A673 (cell line): ENCODE measurements at regions not wholly inside any gene's neighbourhood (a gene's known extent, or its start where the extent isn't known, plus 50 kb on each side); places are given as distances from the start of the nearest gene placed in this dataset.

Experiments used
- BruUV-seq: library from RNA; stranded (reverse); fragments of 400-500 nt; replicated peaks from 2 replicates; lab custom pipeline; 2021; lab: Mats Ljungman, UMichigan
- CTCF ChIA-PET: fragments of 300-600 bp; sonication (Branson Sonifier 250); formaldehyde crosslinking; loops from one replicate; lab custom pipeline; 2022; ENCODE audit warnings: antibody characterized with exemption; lab: Charles Lee
- POLR2A ChIA-PET: fragments of 300-600 bp; sonication (Branson Sonifier 250); formaldehyde crosslinking; loops from one replicate; lab custom pipeline; 2022; ENCODE audit warnings: antibody characterized with exemption; ENCODE audit not compliant: low non-redundant PET; lab: Charles Lee
- DNase-seq: peaks from one replicate; pipeline ENCODE4 v3.0.0-alpha.2; 2015; ENCODE audit warnings: low spot score
- H3K27ac ChIP-seq: fragments of 200-600 bp; sonication (generic); 2 replicates; pipeline ENCODE4 v1.5.1; 2016; ENCODE audit warnings: mixed run types, low read depth, mild to moderate bottlenecking, mixed read lengths, antibody characterized with exemption, low read length; ENCODE audit not compliant: poor library complexity, severe bottlenecking
- H3K27me3 ChIP-seq: fragments of 200-600 bp; sonication (generic); replicated peaks from 2 replicates; pipeline ENCODE4 v1.6.1; 2017; ENCODE audit warnings: mixed run types, low read depth, mild to moderate bottlenecking, mixed read lengths, antibody characterized with exemption, low read length; ENCODE audit not compliant: insufficient read depth, poor library complexity
- H3K36me3 ChIP-seq: fragments of 200-600 bp; sonication (generic); 2 replicates; pipeline ENCODE4 v1.6.1; 2016; ENCODE audit warnings: mixed run types, mild to moderate bottlenecking, mixed read lengths, antibody characterized with exemption, low read length; ENCODE audit not compliant: insufficient read depth, poor library complexity, severe bottlenecking
- H3K4me1 ChIP-seq: fragments of 200-600 bp; sonication (generic); 2 replicates; pipeline ENCODE4 v1.6.1; 2017; ENCODE audit warnings: mixed run types, mild to moderate bottlenecking, mixed read lengths, antibody characterized with exemption, low read length; ENCODE audit not compliant: insufficient read depth, poor library complexity, severe bottlenecking
- H3K4me3 ChIP-seq: fragments of 200-600 bp; sonication (generic); 2 replicates; pipeline ENCODE4 v1.5.1; 2016; ENCODE audit warnings: low read depth, mixed run types, mild to moderate bottlenecking, mixed read lengths, low read length; ENCODE audit not compliant: poor library complexity, severe bottlenecking
- H3K9me3 ChIP-seq: fragments of 200-600 bp; sonication (generic); 2 replicates; pipeline ENCODE4 v1.6.1; 2016; ENCODE audit warnings: mixed run types, low read depth, mild to moderate bottlenecking, mixed read lengths, antibody characterized with exemption, low read length; ENCODE audit not compliant: poor library complexity, severe bottlenecking
- CTCF ChIP-seq: fragments of 300-800, 200-600 bp; sonication (generic); conservative IDR thresholded peaks from 2 replicates; pipeline ENCODE4 v1.5.1; 2017; ENCODE audit warnings: low read depth, mild to moderate bottlenecking, antibody characterized with exemption, low read length, moderate library complexity, mixed read lengths
- EZH2 ChIP-seq: fragments of 200-600 bp; sonication (generic); IDR thresholded peaks from 2 replicates; pipeline ENCODE4 v1.6.1; 2017; ENCODE audit warnings: borderline replicate concordance, low read depth, mild to moderate bottlenecking, mixed read lengths, antibody characterized with exemption, low read length; ENCODE audit not compliant: poor library complexity, severe bottlenecking
- intact Hi-C: fragments of 100-400 bp; cut with micrococcal nuclease; formaldehyde crosslinking; loops from one replicate; pipeline ENCODE4 v1.10.0; 2022; ENCODE audit not compliant: unreplicated experiment

GRCh38 chr9:71323357-71323756, 201.9 kb upstream of the TRPM3 start:
- no peak overlapping the region for H3K4me3 ChIP-seq
- no peaks in the 10 kb centered on the region for H3K9me3 ChIP-seq
- ChIA-PET POLR2A (no interaction called here), CTCF (no interaction called here)
- DNase-seq, result no peak
- no peaks in the 10 kb centered on the region for H3K36me3 ChIP-seq
- peaks cover 7% of the 10 kb centered on the region for H3K27me3 ChIP-seq
- no TSS peak for BruUV-seq
- intact Hi-C loops, result no loop called here
- no peaks in the 10 kb centered on the region for H3K4me1 ChIP-seq
- no peak overlapping the region for H3K27ac ChIP-seq
- no peak for TF ChIP-seq EZH2
- no peak for TF ChIP-seq CTCF

- Histone ChIP-seq H3K27me3 (peaks cover 7% of the 10 kb centered on the region), H3K9me3 (no peaks in the 10 kb centered on the region), H3K36me3 (no peaks in the 10 kb centered on the region), H3K4me3 (no peak overlapping the region), H3K27ac (no peak overlapping the region), H3K4me1 (no peaks in the 10 kb centered on the region)
- intact Hi-C loops, result no loop called here
- ChIA-PET POLR2A (no interaction called here), CTCF (no interaction called here)
- BruUV-seq, result no TSS peak
- TF ChIP-seq CTCF, result no peak
- TF ChIP-seq EZH2, result no peak
- no peak for DNase-seq
Measured at GRCh38 chr9:71322311-71322710, 200.9 kb upstream of the TRPM3 start.

- intact Hi-C loops, result no loop called here
- CTCF ChIA-PET, result no interaction called here
- no peak overlapping the region for H3K4me3 ChIP-seq
- POLR2A ChIA-PET, result no interaction called here
- no peaks in the 10 kb centered on the region for H3K4me1 ChIP-seq
- no TSS peak for BruUV-seq
- no peak for TF ChIP-seq EZH2
- no peak for TF ChIP-seq CTCF
- no peak for DNase-seq
- H3K36me3 ChIP-seq, result no peaks in the 10 kb centered on the region
- H3K27ac ChIP-seq, result no peak overlapping the region
- no peaks in the 10 kb centered on the region for H3K27me3 ChIP-seq
- no peaks in the 10 kb centered on the region for H3K9me3 ChIP-seq
Measured at GRCh38 chr9:71308454-71308853, 187.0 kb upstream of the TRPM3 start.
